GM18873 (cell line): ENCODE measurements at regions not wholly inside any gene's neighbourhood (a gene's known extent, or its start where the extent isn't known, plus 50 kb on each side); places are given as distances from the start of the nearest gene placed in this dataset.
A peak's percentile ranks its signal among the peaks of the same experiment; 100 is the strongest.
"Not testable (repeated sequence)": the region's sequence is repeated elsewhere in the genome, so short reads cannot be mapped to it uniquely, and the experiment has no call there.

ENCODE experiments used
- ATAC-seq: cut with Tn5 transposase; IDR thresholded peaks from one replicate; pipeline ENCODE4 v1.9.1; 2021; ENCODE audit warnings: mild to moderate bottlenecking, moderate library complexity, moderate number of reproducible peaks; ENCODE audit not compliant: unreplicated experiment, low FRiP score

GRCh38 chr3:178967177-178967532 lies 104.5 kb downstream of the ZMAT3 start:
- no peak for ATAC-seq

- peak; percentile 38 for ATAC-seq
Observed at GRCh38 chr3:178966299-178967176, 105.1 kb downstream of the ZMAT3 start.

GRCh38 chr3:178964551-178964950 lies 107.1 kb downstream of the ZMAT3 start:
- no peak for ATAC-seq

- ATAC-seq, result no peak
Observed at GRCh38 chr3:178960918-178961317, 110.7 kb downstream of the ZMAT3 start.

GRCh38 chr3:178960181-178960580 lies 111.4 kb downstream of the ZMAT3 start:
- no peak for ATAC-seq

- no peak for ATAC-seq
Observed at GRCh38 chr3:178950676-178951075, 120.9 kb downstream of the ZMAT3 start.

GRCh38 chr3:178949896-178950295 lies 121.7 kb downstream of the ZMAT3 start:
- no peak for ATAC-seq

- ATAC-seq, result no peak
Observed at GRCh38 chr3:178948546-178948945, 123.1 kb downstream of the ZMAT3 start.

GRCh38 chr3:178947738-178948137 lies 123.9 kb downstream of the ZMAT3 start:
- ATAC-seq, result no peak

GRCh38 chr3:178942261-178942660 lies 129.3 kb downstream of the ZMAT3 start:
- ATAC-seq, result not testable (repeated sequence)

GRCh38 chr3:178930116-178930515 lies 141.5 kb downstream of the ZMAT3 start:
- ATAC-seq, result no peak

GRCh38 chr3:178916223-178916622 lies 155.4 kb downstream of the ZMAT3 start:
- ATAC-seq, result no peak

GRCh38 chr3:178915365-178915764 lies 156.2 kb downstream of the ZMAT3 start:
- ATAC-seq, result no peak

GRCh38 chr3:178907081-178907480 lies 164.5 kb downstream of the ZMAT3 start:
- ATAC-seq, result no peak

- ATAC-seq, result no peak
Observed at GRCh38 chr3:178901204-178901603, 170.4 kb downstream of the ZMAT3 start.

- no peak for ATAC-seq
Observed at GRCh38 chr3:178900029-178900646, 171.5 kb downstream of the ZMAT3 start.

- no peak for ATAC-seq
Observed at GRCh38 chr3:178895178-178895789, 176.3 kb downstream of the ZMAT3 start.
